CD1c-positive myeloid dendritic cell (primary cell): ENCODE measurements at regions not wholly inside any gene's neighbourhood (a gene's known extent, or its start where the extent isn't known, plus 50 kb on each side); places are given as distances from the start of the nearest gene placed in this dataset.
"Not testable (repeated sequence)": the region's sequence is repeated elsewhere in the genome, so short reads cannot be mapped to it uniquely, and the experiment has no call there.

Experiments
- DNase-seq: peaks from one replicate; pipeline ENCODE4 v3.0.0-alpha.2; 2016; ENCODE audit errors: extremely low spot score

DNA sequence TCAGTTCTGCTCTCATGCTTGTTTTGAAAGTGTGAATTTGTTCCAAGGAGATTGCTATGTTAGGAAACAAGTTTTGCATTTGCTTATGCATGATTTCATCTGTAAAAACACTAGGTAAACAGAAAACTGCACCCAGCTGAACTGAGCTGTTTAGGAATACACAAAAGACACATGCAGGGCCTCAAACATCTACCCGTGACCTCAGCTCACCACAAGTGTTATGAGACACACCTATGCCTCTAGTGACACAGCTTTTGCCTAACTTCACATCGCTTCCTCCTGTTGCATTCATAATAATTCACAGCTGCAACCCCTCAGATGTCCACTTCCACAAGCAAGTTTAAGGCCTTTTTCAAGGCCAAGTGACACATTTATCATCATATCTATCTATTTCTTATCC is 98.0 kb upstream of the SLC24A3 start:
- DNase-seq = no peak

DNA sequence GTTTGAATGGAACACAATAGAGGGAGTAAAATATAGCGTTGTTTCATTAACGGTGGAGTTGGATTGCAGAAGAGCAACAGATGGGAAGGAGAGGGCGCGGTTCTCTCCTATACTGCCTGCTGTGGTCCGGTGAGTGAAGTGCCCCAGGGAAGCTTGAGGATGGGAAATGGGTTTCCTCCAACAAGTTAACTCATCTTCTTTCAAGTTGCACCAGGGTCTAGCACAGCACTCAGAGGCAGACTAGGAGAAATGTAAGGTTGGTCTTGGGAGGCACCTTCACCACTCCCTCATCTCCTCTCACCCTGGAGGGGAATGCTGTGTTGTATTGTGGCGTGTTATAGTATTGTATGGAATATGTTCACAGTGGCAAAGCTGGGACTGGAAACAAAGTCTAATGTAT is 96.9 kb upstream of the SLC24A3 start:
- no peak for DNase-seq

DNA sequence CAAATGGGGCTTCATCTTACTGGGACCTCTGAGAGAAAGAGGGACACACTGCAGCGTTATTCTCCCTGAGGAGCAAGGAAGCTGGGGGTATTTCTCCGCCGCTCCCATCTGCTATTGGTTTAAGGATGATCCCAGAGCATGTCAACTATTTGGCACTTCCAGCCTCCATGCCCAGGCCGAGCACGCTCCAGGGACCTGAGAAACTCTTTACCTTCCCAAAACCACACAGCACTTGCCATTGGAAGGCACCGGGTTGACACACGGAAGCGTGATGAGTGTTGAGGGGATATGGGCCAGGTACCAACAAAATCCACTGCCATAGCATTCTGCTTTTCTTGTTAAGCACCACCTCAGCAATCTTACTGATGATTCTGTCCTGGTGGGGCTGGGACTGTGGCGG is 92.4 kb upstream of the SLC24A3 start:
- DNase-seq = no peak

DNA sequence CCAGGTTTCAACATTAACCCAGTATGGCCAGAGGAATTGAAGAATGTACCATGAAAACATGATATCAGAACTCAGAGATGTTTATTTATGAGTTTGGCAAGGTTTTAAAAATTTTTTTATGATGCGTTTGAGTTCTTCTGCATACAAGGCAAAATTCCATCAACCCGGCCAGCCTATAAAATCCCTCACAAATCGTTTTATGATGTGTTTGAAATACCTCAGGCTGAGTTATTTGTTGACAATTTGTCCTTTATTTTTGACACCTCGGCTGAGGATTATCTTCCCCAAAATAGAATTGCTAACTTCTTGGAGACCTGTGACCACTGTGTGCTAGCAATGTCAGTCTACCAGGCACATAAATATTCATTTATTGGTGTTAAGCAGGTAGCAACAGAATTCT is 91.9 kb upstream of the SLC24A3 start:
- no peak for DNase-seq

DNA sequence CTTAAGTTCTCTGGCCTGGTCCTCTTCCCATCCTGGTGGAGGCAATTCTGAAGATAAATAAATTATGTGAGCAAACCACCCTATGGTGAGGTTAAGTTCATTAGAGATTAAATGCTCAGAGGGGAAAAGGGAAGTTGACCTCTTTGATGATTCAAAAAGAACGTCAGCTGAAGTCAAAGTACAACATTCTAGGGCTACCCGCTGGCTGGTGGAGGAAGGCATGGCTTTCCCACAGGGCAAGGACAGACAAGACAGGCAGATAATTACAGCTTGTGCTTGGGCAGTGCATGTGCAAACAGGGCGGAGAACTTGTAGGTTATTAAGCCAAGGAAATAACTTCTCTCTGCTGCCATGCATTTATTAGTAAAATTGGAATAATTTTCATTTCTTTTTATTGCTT is 91.0 kb upstream of the SLC24A3 start:
- DNase-seq = no peak

DNA sequence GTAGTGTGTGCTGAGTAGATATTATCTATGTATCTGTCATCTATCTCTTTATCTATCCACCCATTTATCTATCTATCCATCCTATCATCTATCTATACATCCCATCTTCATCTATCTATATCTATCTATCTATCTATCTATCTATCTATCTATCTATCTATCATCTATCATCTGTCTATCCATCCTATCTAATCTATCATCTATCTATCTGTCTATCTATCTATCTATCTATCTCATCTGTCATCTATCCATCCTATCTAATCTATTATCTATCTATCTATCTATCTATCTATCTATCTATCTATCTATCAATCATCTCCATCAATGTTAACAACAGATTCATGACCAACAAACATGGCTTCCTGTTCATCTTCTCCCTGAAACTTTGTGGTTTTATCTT is 90.5 kb upstream of the SLC24A3 start:
- DNase-seq = no peak

DNA sequence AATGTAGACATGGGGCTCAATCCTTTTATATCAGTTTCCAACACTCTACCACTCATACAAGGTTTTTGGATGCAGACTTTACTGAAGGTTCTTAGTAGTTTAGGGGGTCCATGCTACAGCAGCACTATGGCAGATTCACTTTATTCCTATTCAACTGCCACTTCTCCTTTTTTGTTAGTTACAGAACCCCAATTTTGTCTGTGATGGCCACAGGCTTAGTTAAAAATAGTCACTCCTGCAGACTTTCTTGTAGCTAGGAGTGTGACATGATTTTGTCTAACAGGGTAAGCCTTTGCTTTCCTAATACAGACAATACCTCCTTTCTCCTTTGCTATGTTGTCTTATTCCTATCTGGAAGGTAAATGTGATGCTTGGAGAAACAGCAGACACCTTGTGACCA is 90.0 kb upstream of the SLC24A3 start:
- DNase-seq = no peak

DNA sequence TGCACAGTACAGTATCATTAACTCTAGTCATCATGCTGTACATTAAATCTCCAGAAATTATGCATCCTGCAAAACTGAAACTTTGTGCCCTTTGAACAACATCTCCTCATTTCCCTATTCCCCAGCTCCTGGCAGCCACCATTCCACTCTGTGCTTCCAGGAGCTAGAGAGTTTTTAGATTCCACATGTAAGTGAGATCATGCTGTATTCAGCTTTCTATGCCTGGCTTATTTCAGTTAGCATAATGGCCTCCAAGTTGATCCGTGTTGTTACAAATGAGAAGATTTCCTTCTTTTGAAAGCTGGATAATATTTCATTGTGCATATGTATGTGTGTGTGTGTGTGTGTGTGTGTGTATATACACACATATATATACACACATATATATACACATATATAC is 86.9 kb upstream of the SLC24A3 start:
- DNase-seq = no peak

DNA sequence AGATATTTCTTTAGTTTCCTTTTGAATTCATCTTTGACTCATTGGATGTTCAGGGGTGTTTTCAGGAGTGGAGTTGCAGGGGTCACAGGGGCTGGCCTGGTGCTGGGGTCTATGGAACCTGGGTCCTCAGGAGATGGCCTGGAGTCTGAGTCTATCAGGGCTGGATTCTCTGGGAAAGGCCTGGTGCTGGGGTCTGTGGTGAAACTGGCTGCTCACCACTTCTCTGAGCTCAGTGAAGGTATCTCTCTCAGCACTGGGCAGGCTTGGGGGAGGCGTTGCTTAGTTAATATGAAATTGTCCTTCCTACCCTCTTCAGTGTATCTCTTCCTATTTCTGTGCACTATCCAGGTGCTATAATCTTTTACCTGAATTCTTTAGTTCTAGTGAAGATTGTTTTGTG is 83.1 kb upstream of the SLC24A3 start:
- no peak for DNase-seq

DNA sequence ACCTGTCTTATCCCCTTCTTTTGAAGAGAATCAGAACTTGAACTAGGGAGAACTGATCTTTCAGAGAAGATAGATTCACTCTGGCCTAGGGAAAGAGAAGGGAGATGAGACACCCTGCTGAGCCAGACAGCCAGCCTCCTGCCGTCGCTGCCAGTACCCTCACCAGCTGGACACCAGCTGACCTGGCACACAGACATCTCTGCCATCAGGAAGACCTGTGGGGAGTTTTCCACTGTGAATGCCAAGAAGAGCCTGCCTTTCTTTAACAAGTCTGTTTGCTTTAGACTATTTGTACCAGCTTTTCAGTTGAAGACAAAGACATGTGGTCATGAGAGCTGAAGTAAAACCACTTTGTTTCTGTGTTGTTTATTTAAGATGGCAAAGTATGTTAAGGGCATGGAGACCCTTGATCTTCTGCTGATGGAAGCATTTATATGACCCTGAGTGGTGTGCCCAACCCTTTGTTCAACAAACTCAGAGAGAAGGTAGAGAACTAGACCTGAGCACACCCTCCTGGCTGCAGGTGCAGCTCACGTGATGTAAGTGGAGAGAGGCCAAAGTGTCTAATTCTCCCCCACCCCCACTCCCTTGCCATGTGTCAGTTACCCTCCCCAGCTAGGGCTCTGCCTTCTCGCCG is 82.3 kb upstream of the SLC24A3 start:
- DNase-seq = no peak

DNA sequence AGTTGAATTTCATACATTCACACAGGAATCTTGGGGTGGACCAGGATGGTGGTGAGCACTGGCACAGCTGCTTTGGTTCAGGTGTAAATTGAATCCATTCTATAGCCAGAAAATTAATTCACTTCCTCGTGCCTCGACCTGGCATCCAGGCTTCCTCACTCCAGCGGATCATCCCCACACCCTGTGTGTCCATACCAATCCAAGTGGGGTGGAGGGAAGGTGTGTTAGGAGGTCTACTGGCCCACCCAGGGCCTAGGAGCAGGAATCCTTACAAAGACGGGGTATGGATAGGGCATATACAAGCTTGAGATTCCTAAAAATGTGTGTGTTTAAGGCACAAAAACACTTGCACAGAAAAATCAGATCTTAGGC is 81.8 kb upstream of the SLC24A3 start:
- no peak for DNase-seq

DNA sequence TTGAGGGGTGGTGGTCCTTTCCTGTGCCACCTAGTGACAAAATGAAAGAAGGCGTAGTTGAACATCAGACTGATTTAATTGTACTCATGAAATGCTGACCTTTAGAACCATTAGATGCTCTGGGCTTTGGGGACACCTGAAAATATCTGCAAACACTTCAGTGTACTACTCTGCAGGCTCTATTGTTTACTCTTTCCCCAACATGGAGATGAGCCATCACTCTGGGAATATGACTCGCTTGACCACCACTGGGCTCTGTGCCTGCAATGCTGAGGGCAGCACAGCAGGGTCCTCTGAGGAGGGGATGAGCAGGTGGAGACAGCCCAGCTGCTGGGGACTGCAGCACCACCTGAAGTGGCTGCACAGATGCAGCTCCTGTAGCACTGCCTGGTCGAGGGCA is 74.8 kb upstream of the SLC24A3 start:
- no peak for DNase-seq

DNA sequence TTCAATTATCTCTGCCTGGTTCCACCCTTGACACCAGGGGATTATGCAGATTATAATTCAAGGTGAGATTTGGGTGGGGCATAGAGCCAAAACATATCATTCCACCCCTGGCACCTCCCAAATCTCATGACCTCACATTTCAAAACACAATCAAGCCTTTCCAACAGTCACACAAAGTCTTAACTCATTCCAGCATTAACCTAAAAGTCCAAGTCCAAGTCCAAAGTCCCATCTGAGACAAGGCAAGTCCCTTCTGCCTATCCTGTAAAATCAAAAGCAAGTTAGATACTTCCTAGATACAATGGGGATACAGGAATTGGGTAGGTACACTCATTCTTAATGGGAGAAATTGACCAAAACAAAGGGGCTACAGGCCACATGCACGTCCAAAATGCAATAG is 73.7 kb upstream of the SLC24A3 start:
- no peak for DNase-seq

DNA sequence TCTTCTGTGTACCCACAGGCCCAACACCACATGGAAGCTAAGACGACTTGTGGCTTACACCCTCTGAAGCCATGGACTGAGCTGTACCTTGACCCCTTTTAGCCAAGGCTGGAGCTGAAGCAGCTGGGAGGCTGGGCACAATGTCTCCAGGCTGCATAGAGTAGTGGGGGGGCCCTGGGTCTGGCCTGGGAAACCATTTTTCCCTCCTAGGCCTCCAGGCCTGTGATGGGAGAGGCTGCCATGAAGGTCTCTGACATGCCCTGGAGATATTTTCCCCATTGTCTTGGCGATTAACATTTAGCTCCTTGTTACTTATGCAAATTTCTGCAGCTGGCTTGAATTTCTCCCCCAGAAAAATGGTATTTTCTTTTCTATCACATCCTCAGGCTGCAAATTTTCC is 72.9 kb upstream of the SLC24A3 start:
- DNase-seq = not testable (repeated sequence)

DNA sequence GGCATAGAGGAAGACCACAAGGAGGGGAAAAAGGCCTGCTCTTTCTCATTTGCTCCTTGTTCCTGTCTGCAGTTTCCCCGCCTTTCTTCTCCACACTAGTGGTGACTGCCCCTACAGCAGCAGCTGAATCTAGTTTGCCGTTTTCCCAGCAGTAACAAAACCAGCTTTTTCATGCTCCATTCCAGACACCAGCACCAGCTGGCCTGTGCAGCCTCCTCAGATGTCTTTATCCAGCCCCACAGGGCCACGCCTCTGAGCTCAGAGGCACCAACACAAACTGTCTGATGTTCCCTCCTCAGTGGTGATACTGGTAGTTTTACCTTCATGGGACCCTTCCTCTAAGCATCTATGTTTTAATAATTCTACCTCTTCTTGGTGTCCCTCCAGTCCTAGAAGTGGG is 70.4 kb upstream of the SLC24A3 start:
- no peak for DNase-seq

DNA sequence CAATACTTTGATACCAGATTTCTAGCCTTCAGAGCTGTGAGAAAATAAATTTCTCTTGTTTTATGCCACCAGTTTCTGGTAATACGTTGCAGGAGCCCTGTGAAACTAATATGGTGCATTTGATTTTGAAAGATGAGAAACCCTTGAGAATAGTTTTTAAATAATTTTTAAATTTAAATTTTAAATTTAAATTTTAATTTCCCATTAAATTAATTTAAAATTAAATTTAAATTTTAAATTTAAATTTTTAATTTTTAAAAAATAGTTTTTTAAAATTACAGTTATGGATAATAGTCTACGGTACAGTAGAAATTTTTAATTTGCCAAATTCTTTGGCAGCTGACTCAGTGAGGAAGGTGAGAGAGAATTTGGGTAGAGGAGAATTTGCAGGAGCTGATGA is 68.6 kb upstream of the SLC24A3 start:
- no peak for DNase-seq

DNA sequence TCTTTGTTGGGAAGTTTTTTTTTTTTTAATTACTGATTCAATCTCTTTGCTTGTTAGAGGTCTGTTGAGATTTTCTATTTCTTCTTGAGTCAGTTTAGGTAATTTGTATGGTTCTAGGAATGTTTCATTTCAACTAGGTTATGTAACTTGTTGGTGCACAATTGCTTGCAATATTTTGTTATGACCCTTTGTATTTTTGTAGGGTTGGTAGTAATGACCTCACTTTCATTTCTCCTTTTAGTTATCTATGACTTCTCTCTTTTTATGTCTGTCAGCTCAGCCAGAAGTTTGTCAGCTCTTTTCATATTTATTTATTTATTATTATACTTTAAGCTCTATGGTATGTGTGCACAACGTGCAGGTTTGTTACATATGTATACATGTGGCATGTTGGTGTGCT is 51.1 kb upstream of the SLC24A3 start:
- peak; percentile 6 for DNase-seq
